HepG2 (cell line): ENCODE measurements at regions not wholly inside any gene's neighbourhood (a gene's known extent, or its start where the extent isn't known, plus 50 kb on each side); places are given as distances from the start of the nearest gene placed in this dataset.

ENCODE experiments used
- ATAC-seq: fragments of 200-7000 bp; cut with Tn5 transposase; 3 replicates; pipeline ENCODE4 v1.9.1; 2020; ENCODE audit warnings: mild to moderate bottlenecking, moderate library complexity
- BruUV-seq: library from RNA; stranded (reverse); fragments of 400-500 nt; replicated peaks from 2 replicates; lab custom pipeline; 2021; lab: Mats Ljungman, UMichigan
- CTCF ChIA-PET: fragments of 300-600 bp; formaldehyde crosslinking; extraction: SDS; loops from one replicate; lab custom pipeline; 2021; ENCODE audit warnings: low total read pairs, inconsistent platforms, low intra/inter-chr PET ratio; lab: Yijun Ruan, JAX
- POLR2A ChIA-PET: fragments of 350-600 bp; sonication (Branson Sonifier 250); formaldehyde crosslinking; loops from one replicate; lab custom pipeline; 2020; ENCODE audit warnings: antibody characterized with exemption, inconsistent platforms; lab: Yijun Ruan, JAX
- DNase-seq: peaks from one replicate; pipeline ENCODE4 v3.0.0-alpha.2; 2015; ENCODE audit warnings: low spot score
- FAIRE-seq: peaks from 3 replicates; lab custom pipeline; 2011; peaks lifted over from hg19 to GRCh38; lab: Jason Lieb, UNC
- H2AFZ ChIP-seq: one replicate; pipeline ENCODE4 v1.6.1; 2011; ENCODE audit warnings: low read length, inconsistent platforms
- H3K27ac ChIP-seq: fragments of 300-600 bp; 3 replicates; pipeline ENCODE4 v1.8.0; 2011; ENCODE audit warnings: mixed run types, mild to moderate bottlenecking, mixed read lengths, low read length, inconsistent platforms; ENCODE audit not compliant: insufficient read depth; ENCODE audit errors: extremely low read length
- H3K27me3 ChIP-seq, 2 experiments: fragments of 200-600 bp in 1 of 2; 2 replicates in 1 of 2; 3 replicates in 1 of 2; pipeline versions ENCODE4 v1.6.0 to v1.8.0; 2011; ENCODE audit warnings: low read length in 2 of 2, mild to moderate bottlenecking in 2 of 2, moderate library complexity in 2 of 2, inconsistent platforms in 1 of 2; ENCODE audit not compliant: insufficient read depth in 2 of 2, control insufficient read depth in 1 of 2
- H3K36me3 ChIP-seq, 2 experiments: fragments of 200-600 bp in 1 of 2; replicated peaks in 1 of 2; 2 replicates in 1 of 2; 3 replicates in 1 of 2; pipeline versions ENCODE4 v1.5.1 to v1.8.0; 2011; ENCODE audit warnings: low read length in 2 of 2, inconsistent platforms in 1 of 2; ENCODE audit not compliant: insufficient read depth in 2 of 2, control insufficient read depth in 1 of 2
- H3K4me1 ChIP-seq: 2 replicates; pipeline ENCODE4 v1.5.1; 2012; ENCODE audit warnings: low read length, inconsistent platforms; ENCODE audit not compliant: insufficient read depth
- H3K4me2 ChIP-seq: 2 replicates; pipeline ENCODE4 v1.6.0; 2011; ENCODE audit warnings: low read depth, low read length, inconsistent platforms
- H3K4me3 ChIP-seq, 3 experiments: fragments of 200-600 bp in 1 of 3; sonication (generic), shearing (Covaris generic) in 1 of 3; replicated peaks in 1 of 3; 2 replicates each; pipeline ENCODE4 v1.5.1; 2011 to 2016; ENCODE audit warnings: low read length in 3 of 3, inconsistent platforms in 2 of 3, low read depth in 2 of 3, mild to moderate bottlenecking in 2 of 3, control low read depth in 1 of 3, mixed read lengths in 1 of 3; ENCODE audit not compliant: insufficient read depth in 1 of 3
- H3K79me2 ChIP-seq: one replicate; pipeline ENCODE4 v1.6.1; 2011; ENCODE audit warnings: low read length, inconsistent platforms; ENCODE audit not compliant: insufficient read depth
- H3K9ac ChIP-seq: 2 replicates; pipeline ENCODE4 v1.6.0; 2011; ENCODE audit warnings: mild to moderate bottlenecking, low read depth, low read length, inconsistent platforms; ENCODE audit not compliant: insufficient read depth
- H3K9me3 ChIP-seq: 2 replicates; pipeline ENCODE4 v1.5.1; 2012; ENCODE audit warnings: mild to moderate bottlenecking, low read length
- H4K20me1 ChIP-seq: 2 replicates; pipeline ENCODE4 v1.6.0; 2011; ENCODE audit warnings: inconsistent platforms, mild to moderate bottlenecking, low read length, moderate library complexity; ENCODE audit not compliant: insufficient read depth
- CCDC6 ChIP-seq: sonication (generic); formaldehyde crosslinking; IDR thresholded peaks from 2 replicates; pipeline ENCODE4 v1.8.1; 2022; ENCODE audit warnings: mild to moderate bottlenecking, missing genetic modification reagents, moderate library complexity
- CHCHD3 ChIP-seq: sonication (generic); formaldehyde crosslinking; IDR thresholded peaks from 2 replicates; pipeline ENCODE4 v1.8.0; 2022; ENCODE audit warnings: mild to moderate bottlenecking, missing genetic modification reagents, moderate library complexity
- HNF4G ChIP-seq, 2 experiments: sonication (generic) in 1 of 2; formaldehyde crosslinking in 1 of 2; IDR thresholded peaks; 2 replicates each; pipeline versions ENCODE4 v1.4.0 to v1.6.1; 2011 to 2020; ENCODE audit warnings: borderline replicate concordance in 2 of 2, low read depth in 2 of 2, mild to moderate bottlenecking in 2 of 2, low read length in 1 of 2, missing genetic modification reagents in 1 of 2, moderate library complexity in 1 of 2
- MEIS1 ChIP-seq: sonication (generic); formaldehyde crosslinking; IDR thresholded peaks from 2 replicates; pipeline ENCODE4 v1.9.0; 2021; ENCODE audit warnings: mild to moderate bottlenecking, missing genetic modification reagents, moderate library complexity, borderline replicate concordance
- SMAD1 ChIP-seq: sonication (generic); formaldehyde crosslinking; IDR thresholded peaks from 2 replicates; pipeline ENCODE4 v1.4.0; 2020; ENCODE audit warnings: missing genetic modification reagents, low read depth, mild to moderate bottlenecking, borderline replicate concordance
- TEAD2 ChIP-seq: sonication (generic); formaldehyde crosslinking; IDR thresholded peaks from 2 replicates; pipeline ENCODE4 v1.9.0; 2021; ENCODE audit warnings: missing genetic modification reagents
- YEATS2 ChIP-seq: sonication (generic); formaldehyde crosslinking; IDR thresholded peaks from 2 replicates; pipeline ENCODE4 v1.4.0; 2020; ENCODE audit warnings: missing genetic modification reagents, borderline replicate concordance
- ZNF142 ChIP-seq: sonication (generic); formaldehyde crosslinking; IDR thresholded peaks from 2 replicates; pipeline ENCODE4 v1.4.0; 2020; ENCODE audit warnings: missing genetic modification reagents
- in situ Hi-C: cut with HindIII; loops from 2 replicates; pipeline ENCODE4 v1.10.0; 2017; ENCODE audit warnings: low pct_unique_long_range_greater_than_20kb; ENCODE audit not compliant: extremely low pct_ligation_motif_present
- intact Hi-C: fragments of 100-400 bp; cut with micrococcal nuclease; formaldehyde crosslinking; loops from one replicate; pipeline ENCODE4 v1.10.0; 2022; ENCODE audit not compliant: unreplicated experiment

- BruUV-seq, result no TSS peak
- ChIA-PET CTCF (no interaction called here), POLR2A (no interaction called here)
- DNase-seq (no peak), ATAC-seq (no peak), FAIRE-seq (no peak)
- no peaks in the 10 kb centered on the region for H3K4me1 ChIP-seq
- no peak overlapping the region for H3K4me3 ChIP-seq
- TF ChIP-seq MEIS1 (CRISPR knock-in tag), result no peak
- TF ChIP-seq ZNF142 (CRISPR knock-in tag), result no peak
- TF ChIP-seq TEAD2 (CRISPR knock-in tag), result no peak
- TF ChIP-seq CCDC6 (CRISPR knock-in tag), result no peak
- no peak for TF ChIP-seq HNF4G (IDR thresholded peaks at IDR 0.05; ENCODE audit: borderline replicate concordance, low read depth, low read length)
- TF ChIP-seq HNF4G (CRISPR knock-in tag; IDR thresholded peaks at IDR 0.05; ENCODE audit: borderline replicate concordance, low read depth), result no peak
- no peak for TF ChIP-seq CHCHD3 (CRISPR knock-in tag)
- no peak for TF ChIP-seq YEATS2 (CRISPR knock-in tag)
- no peak for TF ChIP-seq SMAD1 (CRISPR knock-in tag)
- no peak overlapping the region for H3K27ac ChIP-seq
- in situ Hi-C loops, result no loop called here
- intact Hi-C loops, result no loop called here
- H2AFZ ChIP-seq, result no peak overlapping the region
- no peaks in the 10 kb centered on the region for H4K20me1 ChIP-seq
- peaks cover 85% of the 10 kb centered on the region for H3K9me3 ChIP-seq
- no peak overlapping the region for H3K9ac ChIP-seq
- no peak overlapping the region for H3K4me2 ChIP-seq
- H3K36me3 ChIP-seq, result no peaks in the 10 kb centered on the region
- H3K27me3 ChIP-seq, result no peaks in the 10 kb centered on the region
- no peaks in the 10 kb centered on the region for H3K79me2 ChIP-seq
Measured at GRCh38 chr6:67541586-67541985, 1093.5 kb upstream of the ADGRB3 start.
